H1 (cell line): ENCODE measurements at regions not wholly inside any gene's neighbourhood (a gene's known extent, or its start where the extent isn't known, plus 50 kb on each side); places are given as distances from the start of the nearest gene placed in this dataset.

Source experiments
- CTCF ChIA-PET: fragments of 300-600 bp; sonication (Branson Sonifier 250); formaldehyde crosslinking; loops from one replicate; lab custom pipeline; 2021; ENCODE audit not compliant: partially characterized antibody; lab: Charles Lee
- POLR2A ChIA-PET: fragments of 300-600 bp; sonication (Branson Sonifier 250); formaldehyde crosslinking; loops from one replicate; lab custom pipeline; 2021; ENCODE audit warnings: inconsistent platforms; ENCODE audit not compliant: partially characterized antibody; lab: Charles Lee
- DNase-seq, 2 experiments: peaks; one replicate each; pipeline versions ENCODE4 v3.0.0 to v3.0.0-alpha.2; 2010 to 2022; ENCODE audit warnings: low spot score in 2 of 2, low read depth in 1 of 2, mixed read lengths in 1 of 2
- FAIRE-seq: peaks from 2 replicates; lab custom pipeline; 2011; peaks lifted over from hg19 to GRCh38; lab: Jason Lieb, UNC
- H2AFZ ChIP-seq: 2 replicates; pipeline ENCODE4 v1.8.1; 2012; ENCODE audit warnings: low read length, inconsistent platforms
- H2AK5ac ChIP-seq: 2 replicates; pipeline ENCODE4 v1.6.1; 2013; ENCODE audit warnings: low read depth, low read length
- H2BK120ac ChIP-seq: replicated peaks from 2 replicates; pipeline ENCODE3; 2013; ENCODE audit warnings: low read depth, low read length, inconsistent platforms
- H2BK12ac ChIP-seq: 2 replicates; pipeline ENCODE4 v1.6.1; 2013; ENCODE audit warnings: low read depth, low read length
- H2BK15ac ChIP-seq: 2 replicates; pipeline ENCODE4 v1.6.1; 2013; ENCODE audit warnings: low read length
- H2BK20ac ChIP-seq: 2 replicates; pipeline ENCODE4 v1.6.1; 2013; ENCODE audit warnings: low read length
- H2BK5ac ChIP-seq: 2 replicates; pipeline ENCODE4 v1.6.1; 2013; ENCODE audit warnings: low read depth, low read length
- H3K14ac ChIP-seq: 2 replicates; pipeline ENCODE4 v1.6.1; 2013; ENCODE audit warnings: inconsistent platforms; ENCODE audit not compliant: insufficient read length
- H3K18ac ChIP-seq: 2 replicates; pipeline ENCODE4 v1.6.1; 2013; ENCODE audit warnings: low read length; ENCODE audit errors: extremely low read depth
- H3K23ac ChIP-seq: 2 replicates; pipeline ENCODE4 v1.6.1; 2013; ENCODE audit warnings: inconsistent platforms; ENCODE audit not compliant: insufficient read length
- H3K23me2 ChIP-seq: 2 replicates; pipeline ENCODE4 v1.6.1; 2013; ENCODE audit warnings: low read depth, low read length
- H3K27ac ChIP-seq: 2 replicates; pipeline ENCODE4 v1.6.1; 2011; ENCODE audit warnings: low read depth, low read length, inconsistent platforms
- H3K27me3 ChIP-seq, 4 experiments: replicated peaks in 1 of 4; 1 replicate in 1 of 4; 2 replicates in 3 of 4; pipeline versions ENCODE4 v1.6.1 to v1.8.1; 2011 to 2013; ENCODE audit warnings: low read length in 3 of 4, mild to moderate bottlenecking in 3 of 4, inconsistent platforms in 2 of 4, mixed read lengths in 2 of 4, moderate library complexity in 1 of 4; ENCODE audit not compliant: control insufficient read depth in 3 of 4, insufficient read depth in 3 of 4; ENCODE audit errors: extremely low read depth in 1 of 4
- H3K36me3 ChIP-seq, 4 experiments: 2 replicates each; pipeline versions ENCODE4 v1.6.1 to v1.8.1; 2011 to 2013; ENCODE audit warnings: mild to moderate bottlenecking in 4 of 4, low read length in 3 of 4, moderate library complexity in 2 of 4, control low read depth in 1 of 4, inconsistent platforms in 1 of 4; ENCODE audit not compliant: insufficient read depth in 4 of 4, control insufficient read depth in 2 of 4
- H3K4ac ChIP-seq: replicated peaks from 2 replicates; pipeline ENCODE3; 2013; ENCODE audit warnings: low read length, low read depth, mixed read lengths, inconsistent platforms; ENCODE audit not compliant: insufficient read length
- H3K4me1 ChIP-seq, 4 experiments: replicated peaks in 1 of 4; 1 replicate in 1 of 4; 2 replicates in 3 of 4; pipeline versions ENCODE4 v1.6.1 to v1.8.1; 2011 to 2013; ENCODE audit warnings: low read length in 3 of 4, inconsistent platforms in 2 of 4, mixed read lengths in 1 of 4; ENCODE audit not compliant: insufficient read depth in 4 of 4, control insufficient read depth in 3 of 4
- H3K4me2 ChIP-seq, 2 experiments: 2 replicates each; pipeline versions ENCODE4 v1.6.1 to v1.8.1; 2011 to 2013; ENCODE audit warnings: low read depth in 2 of 2, low read length in 2 of 2, control low read depth in 1 of 2, inconsistent platforms in 1 of 2, mild to moderate bottlenecking in 1 of 2; ENCODE audit not compliant: insufficient read depth in 1 of 2
- H3K4me3 ChIP-seq, 4 experiments: fragments of 200-600, 300-600 bp in 1 of 4; sonication (generic), shearing (Covaris generic), sonication (Bioruptor Twin) in 1 of 4; 2 replicates each; pipeline versions ENCODE4 v1.5.1 to v1.8.1; 2011 to 2016; ENCODE audit warnings: low read length in 4 of 4, low read depth in 3 of 4, control low read depth in 2 of 4, inconsistent platforms in 2 of 4, mild to moderate bottlenecking in 2 of 4, mixed read lengths in 1 of 4, moderate library complexity in 1 of 4; ENCODE audit not compliant: insufficient read depth in 2 of 4; ENCODE audit errors: extremely low read depth in 1 of 4
- H3K56ac ChIP-seq: replicated peaks from 2 replicates; pipeline ENCODE3; 2013; ENCODE audit warnings: low read depth, mild to moderate bottlenecking, mixed read lengths, low read length, inconsistent platforms; ENCODE audit not compliant: insufficient read length
- H3K79me1 ChIP-seq: 2 replicates; pipeline ENCODE4 v1.6.1; 2013; ENCODE audit warnings: low read depth, low read length, control low read depth
- H3K79me2 ChIP-seq, 2 experiments: 2 replicates each; pipeline versions ENCODE4 v1.6.1 to v1.8.1; 2012 to 2013; ENCODE audit warnings: low read length in 2 of 2, mild to moderate bottlenecking in 2 of 2, inconsistent platforms in 1 of 2; ENCODE audit not compliant: insufficient read depth in 2 of 2, control insufficient read depth in 1 of 2
- H3K9ac ChIP-seq, 4 experiments: replicated peaks in 1 of 4; 1 replicate in 1 of 4; 2 replicates in 3 of 4; pipeline versions ENCODE4 v1.6.1 to v1.8.1; 2011 to 2013; ENCODE audit warnings: low read depth in 3 of 4, low read length in 3 of 4, control low read depth in 2 of 4, mild to moderate bottlenecking in 2 of 4, moderate library complexity in 2 of 4, inconsistent platforms in 1 of 4; ENCODE audit errors: extremely low read depth in 1 of 4
- H3K9me3 ChIP-seq, 2 experiments: 2 replicates each; pipeline versions ENCODE4 v1.6.1 to v1.8.1; 2012 to 2013; ENCODE audit warnings: mild to moderate bottlenecking in 2 of 2, moderate library complexity in 2 of 2, control low read depth in 1 of 2, inconsistent platforms in 1 of 2, low read depth in 1 of 2, low read length in 1 of 2, mixed read lengths in 1 of 2; ENCODE audit not compliant: insufficient read depth in 2 of 2
- H4K20me1 ChIP-seq, 2 experiments: replicated peaks in 1 of 2; 2 replicates each; pipeline versions ENCODE3 to v1.8.1; 2011 to 2013; ENCODE audit warnings: inconsistent platforms in 2 of 2, low read length in 2 of 2, mild to moderate bottlenecking in 1 of 2; ENCODE audit not compliant: insufficient read depth in 2 of 2, control insufficient read depth in 1 of 2
- H4K5ac ChIP-seq: 2 replicates; pipeline ENCODE4 v1.6.1; 2013; ENCODE audit warnings: low read length, low read depth, mixed read lengths, inconsistent platforms; ENCODE audit not compliant: insufficient read length
- H4K8ac ChIP-seq: 2 replicates; pipeline ENCODE4 v1.8.0; 2013; ENCODE audit warnings: mild to moderate bottlenecking, moderate library complexity, low read length, inconsistent platforms; ENCODE audit not compliant: insufficient read depth; ENCODE audit errors: extremely low read depth
- H4K91ac ChIP-seq: replicated peaks from 2 replicates; pipeline ENCODE3; 2013; ENCODE audit warnings: low read length, mixed read lengths, inconsistent platforms; ENCODE audit not compliant: insufficient read length
- ASH2L ChIP-seq: fragments of 200-600, 300-600 bp; sonication (generic); IDR thresholded peaks from one replicate; pipeline ENCODE4 v1.7.1; 2017; ENCODE audit warnings: low read length
- CBX5 ChIP-seq: fragments of 300-800, 300-1000 bp; sonication (generic); IDR thresholded peaks from 2 replicates; pipeline ENCODE4 v1.7.1; 2016; ENCODE audit warnings: antibody characterized with exemption, low read length, low read depth
- GTF2F1 ChIP-seq: IDR thresholded peaks from 2 replicates; pipeline ENCODE4 v1.6.1; 2012; ENCODE audit warnings: low read depth, low read length, improper control_type of control experiment, borderline replicate concordance
- MAFK ChIP-seq: IDR thresholded peaks from 2 replicates; pipeline ENCODE4 v1.6.1; 2012; ENCODE audit warnings: low read depth, mild to moderate bottlenecking, improper control_type of control experiment, low read length
- POLR2A ChIP-seq, 2 experiments: IDR thresholded peaks; 1 replicate in 1 of 2; 2 replicates in 1 of 2; pipeline ENCODE4 v1.6.1; 2011; ENCODE audit warnings: low read depth in 2 of 2, low read length in 2 of 2, mild to moderate bottlenecking in 2 of 2; ENCODE audit errors: control extremely low read depth in 1 of 2
- SIN3A ChIP-seq, 2 experiments: IDR thresholded peaks in 1 of 2; conservative IDR thresholded peaks in 1 of 2; 2 replicates each; pipeline ENCODE4 v1.6.1; 2011 to 2012; ENCODE audit warnings: low read length in 2 of 2, improper control_type of control experiment in 1 of 2, low read depth in 1 of 2, mild to moderate bottlenecking in 1 of 2
- SP2 ChIP-seq: IDR thresholded peaks from 2 replicates; pipeline ENCODE4 v1.6.1; 2012; ENCODE audit warnings: mild to moderate bottlenecking, low read length, inconsistent platforms
- YY1 ChIP-seq: IDR thresholded peaks from 2 replicates; pipeline ENCODE4 v1.6.1; 2011; ENCODE audit warnings: low read depth, mild to moderate bottlenecking, low read length
- WGBS, 2 experiments: shearing (Covaris generic) in 1 of 2; methylation state at CpG; one replicate each; pipeline versions ENCODE4 v1.1.6 to v1.1.7; 2013 to 2015; ENCODE audit warnings: low lambda C conversion rate in 2 of 2, mixed read lengths in 2 of 2, inconsistent platforms in 1 of 2, low coverage in 1 of 2, missing lambda C conversion rate in 1 of 2; ENCODE audit not compliant: insufficient replicate concordance in 2 of 2, insufficient coverage in 1 of 2, insufficient read length in 1 of 2; ENCODE audit errors: extremely low coverage in 1 of 2, missing lambda C conversion rate in 1 of 2; 5-methylcytosine and 5-hydroxymethylcytosine counted together
- TF ChIP-seq, protein P1 (sequence below): IDR thresholded peaks from 2 replicates; pipeline ENCODE4 v1.6.1; 2011; ENCODE audit warnings: low read depth, mild to moderate bottlenecking, low read length; ENCODE audit not compliant: insufficient read depth
- TF ChIP-seq, protein P2 (sequence below): IDR thresholded peaks from 2 replicates; pipeline ENCODE4 v1.6.1; 2012; ENCODE audit warnings: low read length, inconsistent platforms

GRCh38 chr2:9772035-9772998 lies 71.0 kb upstream of the TAF1B start:
- no peaks in the 10 kb centered on the region for H3K79me2 ChIP-seq
- no peak overlapping the region for H4K8ac ChIP-seq
- no peak overlapping the region for H3K14ac ChIP-seq
- H2BK15ac ChIP-seq = no peak overlapping the region
- ChIA-PET CTCF (interaction anchor here (0.6 to 6.9 kb wide), 11 partner anchors 10 to 873 kb away, joined by 3 to 103 read pairs (median 4); no protein-coding TSS in a partner anchor), POLR2A (interaction anchor here (1.9 kb wide), 1 partner anchor 143 kb away, joined by 7 read pairs; no protein-coding TSS in a partner anchor)
- no peak overlapping the region for H2BK12ac ChIP-seq
- peaks cover 0 to 29% (median 22%) of the 10 kb centered on the region in 4 experiments; a peak in 6 of 7 replicates for H3K4me1 ChIP-seq
- H3K23me2 ChIP-seq = peaks cover 2% of the 10 kb centered on the region; the same call in 1 of the 2 replicates
- no peak overlapping the region for H3K18ac ChIP-seq
- no peak overlapping the region for H3K23ac ChIP-seq
- no peaks in the 10 kb centered on the region for H3K36me3 ChIP-seq
- H2AK5ac ChIP-seq = no peak overlapping the region
- FAIRE-seq (no peak), DNase-seq (no peak)
- H3K79me1 ChIP-seq = no peaks in the 10 kb centered on the region
- no peak overlapping the region for H2BK120ac ChIP-seq
- no peak overlapping the region for H2BK20ac ChIP-seq
- H2BK5ac ChIP-seq = no peak overlapping the region
- 87% methylated on average over 22 of the region's 22 CpGs; no CpG with 5 or more reads in 1 of the 2 experiments for WGBS, 2 experiments
- no peak overlapping the region for H2AFZ ChIP-seq
- no peak overlapping the region for H3K9ac ChIP-seq
- peaks cover 0 to 2% (median under 1%) of the 10 kb centered on the region in 4 experiments; a peak in 1 of 7 replicates for H3K27me3 ChIP-seq
- H4K20me1 ChIP-seq = peaks cover 0 to 1% of the 10 kb centered on the region in 2 experiments
- no peak overlapping the region for H3K4ac ChIP-seq
- H3K4me3 ChIP-seq = no peak overlapping the region
- H3K27ac ChIP-seq = no peak overlapping the region
- H3K56ac ChIP-seq = no peak overlapping the region
- no peaks in the 10 kb centered on the region; a peak in 1 of 4 replicates for H3K9me3 ChIP-seq
- no peak overlapping the region for H3K4me2 ChIP-seq
- no peak overlapping the region for H4K5ac ChIP-seq
- H4K91ac ChIP-seq = no peak overlapping the region
- TF ChIP-seq ASH2L (no peak), POLR2A (IDR thresholded peaks at IDR 0.05; ENCODE audit: control extremely low read depth in 1 of 2, low read depth in 2 of 2, low read length in 2 of 2) (no peak), SP2 (no peak), CBX5 (no peak), GTF2F1 (no peak), YY1 (no peak), MAFK (no peak), SIN3A (conservative IDR thresholded peaks at IDR 0.05 in 1 of 2, IDR thresholded peaks at IDR 0.05 in 1 of 2; ENCODE audit: low read depth in 1 of 2, low read length in 2 of 2) (no peak)
- TF ChIP-seq, protein P1, sequence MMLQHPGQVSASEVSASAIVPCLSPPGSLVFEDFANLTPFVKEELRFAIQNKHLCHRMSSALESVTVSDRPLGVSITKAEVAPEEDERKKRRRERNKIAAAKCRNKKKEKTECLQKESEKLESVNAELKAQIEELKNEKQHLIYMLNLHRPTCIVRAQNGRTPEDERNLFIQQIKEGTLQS = no peak
- TF ChIP-seq, protein P2, sequence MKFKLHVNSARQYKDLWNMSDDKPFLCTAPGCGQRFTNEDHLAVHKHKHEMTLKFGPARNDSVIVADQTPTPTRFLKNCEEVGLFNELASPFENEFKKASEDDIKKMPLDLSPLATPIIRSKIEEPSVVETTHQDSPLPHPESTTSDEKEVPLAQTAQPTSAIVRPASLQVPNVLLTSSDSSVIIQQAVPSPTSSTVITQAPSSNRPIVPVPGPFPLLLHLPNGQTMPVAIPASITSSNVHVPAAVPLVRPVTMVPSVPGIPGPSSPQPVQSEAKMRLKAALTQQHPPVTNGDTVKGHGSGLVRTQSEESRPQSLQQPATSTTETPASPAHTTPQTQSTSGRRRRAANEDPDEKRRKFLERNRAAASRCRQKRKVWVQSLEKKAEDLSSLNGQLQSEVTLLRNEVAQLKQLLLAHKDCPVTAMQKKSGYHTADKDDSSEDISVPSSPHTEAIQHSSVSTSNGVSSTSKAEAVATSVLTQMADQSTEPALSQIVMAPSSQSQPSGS = no peak
